IMR-90 (cell line): ENCODE measurements at regions not wholly inside any gene's neighbourhood (a gene's known extent, or its start where the extent isn't known, plus 50 kb on each side); places are given as distances from the start of the nearest gene placed in this dataset.

ENCODE experiments used
- ATAC-seq: fragments of 200-7000 bp; cut with Tn5 transposase; 2 replicates; pipeline ENCODE4 v1.9.1; 2020; ENCODE audit warnings: low read depth, mild to moderate bottlenecking, moderate library complexity
- BruUV-seq: library from RNA; stranded (reverse); fragments of 400-500 nt; replicated peaks from 2 replicates; lab custom pipeline; 2021; lab: Mats Ljungman, UMichigan
- CTCF ChIA-PET: fragments of 300-600 bp; formaldehyde crosslinking; extraction: SDS; loops from one replicate; lab custom pipeline; 2021; ENCODE audit warnings: antibody characterized with exemption; lab: Yijun Ruan, JAX
- POLR2A ChIA-PET: fragments of 300-600 bp; sonication (Branson Sonifier 250); formaldehyde crosslinking; loops from one replicate; lab custom pipeline; 2022; ENCODE audit warnings: antibody characterized with exemption; ENCODE audit not compliant: unreplicated experiment; lab: Charles Lee
- DNase-seq: peaks from one replicate; pipeline ENCODE4 v3.0.0; 2013
- H2AFZ ChIP-seq: replicated peaks from 2 replicates; pipeline ENCODE3; 2013; ENCODE audit warnings: low read length, mild to moderate bottlenecking; ENCODE audit not compliant: poor library complexity
- H2AK5ac ChIP-seq: 2 replicates; pipeline ENCODE4 v1.6.1; 2013; ENCODE audit warnings: low read depth, low read length, inconsistent platforms
- H2AK9ac ChIP-seq: replicated peaks from 2 replicates; pipeline ENCODE3; 2013; ENCODE audit warnings: mild to moderate bottlenecking, low read depth, low read length, moderate library complexity; ENCODE audit not compliant: poor library complexity
- H2BK120ac ChIP-seq: 2 replicates; pipeline ENCODE4 v1.6.1; 2013; ENCODE audit warnings: low read depth, low read length, inconsistent platforms
- H2BK15ac ChIP-seq: 3 replicates; pipeline ENCODE4 v1.6.1; 2013; ENCODE audit warnings: low read depth, low read length, inconsistent platforms
- H2BK20ac ChIP-seq: 2 replicates; pipeline ENCODE4 v1.6.1; 2013; ENCODE audit warnings: low read depth, mild to moderate bottlenecking, inconsistent platforms, low read length, moderate library complexity
- H2BK5ac ChIP-seq: 2 replicates; pipeline ENCODE4 v1.6.1; 2013; ENCODE audit warnings: mild to moderate bottlenecking, low read depth, low read length, inconsistent platforms; ENCODE audit not compliant: poor library complexity, severe bottlenecking
- H3K14ac ChIP-seq: replicated peaks from 2 replicates; pipeline ENCODE4 v1.6.1; 2013; ENCODE audit warnings: low read depth, low read length, inconsistent platforms
- H3K18ac ChIP-seq: 2 replicates; pipeline ENCODE4 v1.6.1; 2013; ENCODE audit warnings: low read depth, low read length, control low read depth
- H3K23ac ChIP-seq: 2 replicates; pipeline ENCODE4 v1.6.1; 2013; ENCODE audit warnings: low read depth, low read length, inconsistent platforms
- H3K27ac ChIP-seq: 2 replicates; pipeline ENCODE4 v1.5.1; 2013; ENCODE audit warnings: mild to moderate bottlenecking, control low read depth, low read length; ENCODE audit not compliant: insufficient read depth
- H3K27me3 ChIP-seq: 2 replicates; pipeline ENCODE4 v1.6.1; 2013; ENCODE audit warnings: low read length; ENCODE audit not compliant: control insufficient read depth, insufficient read depth
- H3K36me3 ChIP-seq: 2 replicates; pipeline ENCODE4 v1.6.1; 2013; ENCODE audit warnings: low read length, mixed read lengths; ENCODE audit not compliant: control insufficient read depth, insufficient read depth
- H3K4ac ChIP-seq: 2 replicates; pipeline ENCODE4 v1.6.1; 2013; ENCODE audit warnings: low read depth, low read length, inconsistent platforms
- H3K4me1 ChIP-seq: 2 replicates; pipeline ENCODE4 v1.6.1; 2013; ENCODE audit warnings: low read length, mixed read lengths; ENCODE audit not compliant: control insufficient read depth, insufficient read depth
- H3K4me2 ChIP-seq: 2 replicates; pipeline ENCODE4 v1.6.1; 2013; ENCODE audit warnings: low read depth, mild to moderate bottlenecking, control low read depth, low read length, moderate library complexity
- H3K4me3 ChIP-seq: 2 replicates; pipeline ENCODE4 v1.5.1; 2013; ENCODE audit warnings: low read depth, mild to moderate bottlenecking, control low read depth, low read length, moderate library complexity; ENCODE audit not compliant: insufficient read depth
- H3K56ac ChIP-seq: 2 replicates; pipeline ENCODE4 v1.6.1; 2013; ENCODE audit warnings: low read length, inconsistent platforms; ENCODE audit not compliant: insufficient read depth; ENCODE audit errors: extremely low read depth
- H3K79me1 ChIP-seq, 2 experiments: 2 replicates each; pipeline ENCODE4 v1.6.1; 2013; ENCODE audit warnings: low read length in 2 of 2, inconsistent platforms in 1 of 2, low read depth in 1 of 2
- H3K9ac ChIP-seq: 2 replicates; pipeline ENCODE4 v1.6.1; 2013; ENCODE audit warnings: low read depth, low read length, control low read depth
- H3K9me1 ChIP-seq: 2 replicates; pipeline ENCODE4 v1.6.1; 2013; ENCODE audit warnings: low read length, inconsistent platforms; ENCODE audit not compliant: insufficient read depth
- H3K9me3 ChIP-seq: 2 replicates; pipeline ENCODE4 v1.6.1; 2013; ENCODE audit warnings: low read length; ENCODE audit not compliant: control insufficient read depth, insufficient read depth
- H4K20me1 ChIP-seq: 2 replicates; pipeline ENCODE4 v1.6.1; 2013; ENCODE audit warnings: low read length, inconsistent platforms; ENCODE audit not compliant: insufficient read depth
- H4K5ac ChIP-seq: 2 replicates; pipeline ENCODE4 v1.6.1; 2013; ENCODE audit warnings: mild to moderate bottlenecking, low read depth, low read length, control low read depth
- H4K8ac ChIP-seq, 2 experiments: 2 replicates each; pipeline ENCODE4 v1.6.1; 2013; ENCODE audit warnings: low read depth in 2 of 2, low read length in 2 of 2, control low read depth in 1 of 2, inconsistent platforms in 1 of 2
- H4K91ac ChIP-seq: 2 replicates; pipeline ENCODE4 v1.6.1; 2013; ENCODE audit warnings: low read depth, low read length, inconsistent platforms; ENCODE audit not compliant: insufficient read depth
- BHLHE40 ChIP-seq: fragments of 150-350 bp; IDR thresholded peaks from 2 replicates; pipeline ENCODE4 v1.6.1; 2016; ENCODE audit warnings: mild to moderate bottlenecking, low read depth, low read length
- CEBPB ChIP-seq: IDR thresholded peaks from 2 replicates; pipeline ENCODE4 v1.6.1; 2012; ENCODE audit warnings: low read depth, low read length, improper control_type of control experiment
- CHD1 ChIP-seq: IDR thresholded peaks from 2 replicates; pipeline ENCODE4 v1.6.1; 2012; ENCODE audit warnings: low read depth, low read length, improper control_type of control experiment
- CTCF ChIP-seq: conservative IDR thresholded peaks from 2 replicates; pipeline ENCODE4 v1.5.1; 2012; ENCODE audit warnings: mild to moderate bottlenecking, low read depth, low read length, improper control_type of control experiment
- ELK1 ChIP-seq: fragments of 150-350 bp; IDR thresholded peaks from 2 replicates; pipeline ENCODE4 v1.6.1; 2016; ENCODE audit warnings: low read depth, mild to moderate bottlenecking, low read length, moderate library complexity, borderline replicate concordance
- FOS ChIP-seq: fragments of 150-350 bp; IDR thresholded peaks from 2 replicates; pipeline ENCODE4 v1.6.1; 2016; ENCODE audit warnings: low read depth, low read length
- MAFK ChIP-seq: IDR thresholded peaks from 2 replicates; pipeline ENCODE4 v1.6.1; 2012; ENCODE audit warnings: low read depth, low read length, improper control_type of control experiment
- MAZ ChIP-seq: IDR thresholded peaks from 2 replicates; pipeline ENCODE4 v1.6.1; 2012; ENCODE audit warnings: low read depth, mild to moderate bottlenecking, low read length, improper control_type of control experiment, moderate library complexity, borderline replicate concordance
- MXI1 ChIP-seq: IDR thresholded peaks from 2 replicates; pipeline ENCODE4 v1.6.1; 2012; ENCODE audit warnings: low read depth, mild to moderate bottlenecking, low read length, moderate library complexity, borderline replicate concordance
- NFE2L2 ChIP-seq: fragments of 150-350 bp; IDR thresholded peaks from 2 replicates; pipeline ENCODE4 v1.6.1; 2016; ENCODE audit warnings: low read depth, mild to moderate bottlenecking, low read length
- POLR2A ChIP-seq: IDR thresholded peaks from 2 replicates; pipeline ENCODE4 v1.6.1; 2012; ENCODE audit warnings: mild to moderate bottlenecking, low read depth, low read length
- RAD21 ChIP-seq: IDR thresholded peaks from 2 replicates; pipeline ENCODE4 v1.6.1; 2012; ENCODE audit warnings: low read length, improper control_type of control experiment
- RCOR1 ChIP-seq: IDR thresholded peaks from 2 replicates; pipeline ENCODE4 v1.6.1; 2012; ENCODE audit warnings: mild to moderate bottlenecking, low read length, improper control_type of control experiment; ENCODE audit not compliant: insufficient replicate concordance
- RFX5 ChIP-seq: IDR thresholded peaks from 2 replicates; pipeline ENCODE4 v1.8.0; 2012; ENCODE audit warnings: low read depth, mild to moderate bottlenecking, low read length, moderate library complexity
- SMC3 ChIP-seq: fragments of 150-350 bp; IDR thresholded peaks from 2 replicates; pipeline ENCODE4 v1.6.1; 2016; ENCODE audit warnings: low read depth, mild to moderate bottlenecking, antibody characterized with exemption, low read length, moderate library complexity
- whole genome bisulfite sequencing, 2 experiments: methylation state at CpG; one replicate each; pipeline versions ENCODE4 v1.1.5 to v1.1.7; 2013; ENCODE audit warnings: missing lambda C conversion rate in 2 of 2; ENCODE audit not compliant: insufficient read length in 1 of 2; ENCODE audit errors: extremely low coverage in 2 of 2; 5-methylcytosine and 5-hydroxymethylcytosine counted together
- dilution Hi-C: fragments of 300-500 bp; cut with HindIII; formaldehyde crosslinking; loops from one replicate; pipeline ENCODE4 v1.14.3; 2018; ENCODE audit warnings: low sequenced_read_pairs; ENCODE audit not compliant: unreplicated experiment
- in situ Hi-C: fragments of 300-500 bp; cut with MboI; formaldehyde crosslinking; loops from 3 replicates; pipeline ENCODE4 v1.14.3; 2019; ENCODE audit warnings: low sequenced_read_pairs, inconsistent platforms, mixed read lengths
- intact Hi-C: fragments of 100-400 bp; cut with micrococcal nuclease; formaldehyde crosslinking; loops from 2 replicates; pipeline ENCODE4 v1.10.0; 2022
- TF ChIP-seq, protein P1 (sequence below): fragments of 150-350 bp; IDR thresholded peaks from 2 replicates; pipeline ENCODE4 v1.6.1; 2017; ENCODE audit warnings: mild to moderate bottlenecking, antibody characterized with exemption, low read length, low read depth

GRCh38 chr5:152511120-152511519 lies 106.0 kb upstream of the NMUR2 start:
- no peak overlapping the region for H3K9ac ChIP-seq
- intact Hi-C loops (no loop called here), dilution Hi-C loops (no loop called here), in situ Hi-C loops (no loop called here)
- H3K56ac ChIP-seq: no peak overlapping the region
- H2AK9ac ChIP-seq: no peak overlapping the region
- CTCF ChIA-PET: no interaction called here
- no peaks in the 10 kb centered on the region for H3K79me1 ChIP-seq
- no peak overlapping the region for H3K27ac ChIP-seq
- no peak overlapping the region for H2BK20ac ChIP-seq
- H3K4ac ChIP-seq: no peak overlapping the region
- no peak overlapping the region for H4K91ac ChIP-seq
- H2BK15ac ChIP-seq: no peak overlapping the region
- H3K27me3 ChIP-seq: no peaks in the 10 kb centered on the region
- no peak overlapping the region for H2AK5ac ChIP-seq
- H4K20me1 ChIP-seq: no peaks in the 10 kb centered on the region
- H3K4me1 ChIP-seq: no peaks in the 10 kb centered on the region
- no peak overlapping the region for H2BK5ac ChIP-seq
- H3K9me3 ChIP-seq: no peaks in the 10 kb centered on the region
- H3K23ac ChIP-seq: no peak overlapping the region
- no TSS peak for BruUV-seq
- no peak overlapping the region for H2AFZ ChIP-seq
- POLR2A ChIA-PET: no interaction called here
- H3K14ac ChIP-seq: no peak overlapping the region
- no peak overlapping the region for H3K4me3 ChIP-seq
- ATAC-seq (no peak), DNase-seq (no peak)
- TF ChIP-seq RAD21 (no peak), SMC3 (no peak), CHD1 (no peak), RCOR1 (no peak), RFX5 (no peak), FOS (no peak), MAZ (no peak), CEBPB (no peak), POLR2A (no peak), ELK1 (no peak), MXI1 (no peak), BHLHE40 (no peak), MAFK (no peak), CTCF (no peak), NFE2L2 (no peak)
- TF ChIP-seq, protein P1, sequence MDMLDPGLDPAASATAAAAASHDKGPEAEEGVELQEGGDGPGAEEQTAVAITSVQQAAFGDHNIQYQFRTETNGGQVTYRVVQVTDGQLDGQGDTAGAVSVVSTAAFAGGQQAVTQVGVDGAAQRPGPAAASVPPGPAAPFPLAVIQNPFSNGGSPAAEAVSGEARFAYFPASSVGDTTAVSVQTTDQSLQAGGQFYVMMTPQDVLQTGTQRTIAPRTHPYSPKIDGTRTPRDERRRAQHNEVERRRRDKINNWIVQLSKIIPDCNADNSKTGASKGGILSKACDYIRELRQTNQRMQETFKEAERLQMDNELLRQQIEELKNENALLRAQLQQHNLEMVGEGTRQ: no peak
- H3K9me1 ChIP-seq: no peaks in the 10 kb centered on the region
- no peak overlapping the region for H3K4me2 ChIP-seq
- WGBS, 2 experiments: no CpG with 5 or more reads among the region's 5 CpGs
- no peak overlapping the region for H4K8ac ChIP-seq
- H4K5ac ChIP-seq: no peak overlapping the region
- H3K36me3 ChIP-seq: no peaks in the 10 kb centered on the region
- no peak overlapping the region for H3K18ac ChIP-seq
- H2BK120ac ChIP-seq: no peak overlapping the region
